BE2C (cell line): ENCODE measurements at regions not wholly inside any gene's neighbourhood (a gene's known extent, or its start where the extent isn't known, plus 50 kb on each side); places are given as distances from the start of the nearest gene placed in this dataset.
"Not testable (repeated sequence)": the region's sequence is repeated elsewhere in the genome, so short reads cannot be mapped to it uniquely, and the experiment has no call there.

Experiments
- DNase-seq: peaks from one replicate; pipeline ENCODE4 v3.0.0-alpha.2; 2020
- H3K27me3 ChIP-seq: fragments of 250-450 bp; sonication (Bioruptor Pico); 2 replicates; pipeline ENCODE4 v1.5.1; 2020; ENCODE audit warnings: mild to moderate bottlenecking
- H3K36me3 ChIP-seq: fragments of 250-450 bp; sonication (Bioruptor Pico); 2 replicates; pipeline ENCODE4 v1.5.1; 2020; ENCODE audit warnings: mild to moderate bottlenecking
- H3K4me1 ChIP-seq: fragments of 250-450 bp; sonication (Bioruptor Pico); 2 replicates; pipeline ENCODE4 v1.5.1; 2020
- H3K4me3 ChIP-seq: 2 replicates; pipeline ENCODE4 v1.5.1; 2011; ENCODE audit warnings: low read depth, low read length
- H3K9me3 ChIP-seq: fragments of 250-450 bp; sonication (Bioruptor Pico); 2 replicates; pipeline ENCODE4 v1.5.1; 2020
- CTCF ChIP-seq: IDR thresholded peaks from 2 replicates; pipeline ENCODE4 v1.5.1; 2012; ENCODE audit warnings: mild to moderate bottlenecking, low read depth, low read length

GRCh38 chr5:106397700-106398099 is 1273.0 kb downstream of the EFNA5 start:
- no peak for TF ChIP-seq CTCF
- Histone ChIP-seq H3K9me3 (no peaks in the 10 kb centered on the region), H3K4me1 (no peaks in the 10 kb centered on the region), H3K27me3 (no peaks in the 10 kb centered on the region), H3K4me3 (no peak overlapping the region), H3K36me3 (no peaks in the 10 kb centered on the region)
- no peak for DNase-seq

- DNase-seq: no peak
- no peaks in the 10 kb centered on the region for H3K27me3 ChIP-seq
- TF ChIP-seq CTCF: no peak
- H3K36me3 ChIP-seq: no peaks in the 10 kb centered on the region
- no peaks in the 10 kb centered on the region for H3K4me1 ChIP-seq
- H3K9me3 ChIP-seq: no peaks in the 10 kb centered on the region
- H3K4me3 ChIP-seq: no peak overlapping the region
These were observed 1277.5 kb downstream of the EFNA5 start for GRCh38 chr5:106393276-106393675.

- Histone ChIP-seq H3K9me3 (no peaks in the 10 kb centered on the region), H3K36me3 (no peaks in the 10 kb centered on the region), H3K27me3 (no peaks in the 10 kb centered on the region), H3K4me1 (no peaks in the 10 kb centered on the region), H3K4me3 (no peak overlapping the region)
- TF ChIP-seq CTCF: no peak
- no peak for DNase-seq
These were observed 1278.0 kb downstream of the EFNA5 start for GRCh38 chr5:106392766-106393165.

GRCh38 chr5:106387767-106388166 is 1283.0 kb downstream of the EFNA5 start:
- DNase-seq, H3K4me1 ChIP-seq, H3K9me3 ChIP-seq, H3K36me3 ChIP-seq, H3K4me3 ChIP-seq, H3K27me3 ChIP-seq: not testable (repeated sequence)

- Histone ChIP-seq H3K4me3 (no peak overlapping the region), H3K4me1 (no peaks in the 10 kb centered on the region), H3K9me3 (no peaks in the 10 kb centered on the region), H3K27me3 (no peaks in the 10 kb centered on the region), H3K36me3 (no peaks in the 10 kb centered on the region)
- no peak for DNase-seq
- TF ChIP-seq CTCF: no peak
These were observed 1284.5 kb downstream of the EFNA5 start for GRCh38 chr5:106386287-106386686.

- no peaks in the 10 kb centered on the region for H3K9me3 ChIP-seq
- no peaks in the 10 kb centered on the region for H3K4me1 ChIP-seq
- no peak for TF ChIP-seq CTCF
- H3K36me3 ChIP-seq: no peaks in the 10 kb centered on the region
- no peak for DNase-seq
- H3K4me3 ChIP-seq: no peak overlapping the region
- H3K27me3 ChIP-seq: no peaks in the 10 kb centered on the region
These were observed 1290.0 kb downstream of the EFNA5 start for GRCh38 chr5:106380736-106381135.

GRCh38 chr5:106376522-106376921 is 1294.2 kb downstream of the EFNA5 start:
- Histone ChIP-seq H3K36me3 (no peaks in the 10 kb centered on the region), H3K27me3 (no peaks in the 10 kb centered on the region), H3K4me1 (no peaks in the 10 kb centered on the region), H3K4me3 (no peak overlapping the region), H3K9me3 (no peaks in the 10 kb centered on the region)
- no peak for TF ChIP-seq CTCF
- DNase-seq: no peak
